Gastroesophageal sphincter (tissue), 4 donors: ENCODE measurements at regions not wholly inside any gene's neighbourhood (a gene's known extent, or its start where the extent isn't known, plus 50 kb on each side); places are given as distances from the start of the nearest gene placed in this dataset.

Experiments
- ATAC-seq: fragments of 150-250 bp; one replicate; pipeline ENCODE4 v1.9.1; 2016; ENCODE audit warnings: mild to moderate bottlenecking, moderate library complexity
- H3K27ac ChIP-seq, 4 donors: fragments of 200-600 bp; sonication (generic) in 3 of 4; 1 replicate in 3 of 4; 2 replicates in 1 of 4; pipeline ENCODE4 v1.5.1; 2016 to 2019
- H3K27me3 ChIP-seq: fragments of 200-600 bp; sonication (generic); one replicate; pipeline ENCODE4 v1.5.1; 2019
- H3K36me3 ChIP-seq, 2 donors: fragments of 200-600 bp; sonication (generic); one replicate each; pipeline ENCODE4 v1.5.1; 2019; ENCODE audit warnings: control low read depth in 1 of 2
- H3K4me1 ChIP-seq, 3 donors: fragments of 200-600 bp; sonication (generic); 1 replicate in 2 of 3; 2 replicates in 1 of 3; pipeline ENCODE4 v1.5.1; 2016 to 2019; ENCODE audit warnings: control low read depth in 2 of 3
- H3K4me3 ChIP-seq, 2 donors: fragments of 200-600 bp; sonication (generic); one replicate each; pipeline ENCODE4 v1.5.1; 2019; ENCODE audit warnings: mild to moderate bottlenecking in 1 of 2, moderate library complexity in 1 of 2
- H3K9me3 ChIP-seq, 3 donors: fragments of 200-600 bp; sonication (generic); one replicate each; pipeline ENCODE4 v1.5.1; 2017 to 2019; ENCODE audit warnings: control low read depth in 2 of 3
- EP300 ChIP-seq: sonication (generic); formaldehyde crosslinking; IDR thresholded peaks from one replicate; pipeline ENCODE4 v1.6.1; 2017; ENCODE audit warnings: antibody characterized with exemption, mild to moderate bottlenecking
- POLR2A ChIP-seq, 2 donors: fragments of 450-650 bp; IDR thresholded peaks; one replicate each; pipeline ENCODE4 v1.6.1; 2017; ENCODE audit warnings: antibody characterized with exemption in 2 of 2, mild to moderate bottlenecking in 2 of 2, moderate library complexity in 1 of 2
- POLR2AphosphoS5 ChIP-seq: sonication (generic); formaldehyde crosslinking; IDR thresholded peaks from one replicate; pipeline ENCODE4 v1.6.1; 2017; ENCODE audit warnings: antibody characterized with exemption
- WGBS, 2 donors: methylation state at CpG; one replicate each; pipeline ENCODE4 v1.1.5; 2018; ENCODE audit warnings: low coverage in 1 of 2; 5-methylcytosine and 5-hydroxymethylcytosine counted together
- TF ChIP-seq, protein P1 (sequence below), 4 experiments: fragments of 200-600 bp in 2 of 4; fragments of 450-650 bp in 2 of 4; sonication (generic) in 1 of 4; IDR thresholded peaks; one replicate each; pipeline ENCODE4 v1.5.1; 2017 to 2019; ENCODE audit warnings: antibody characterized with exemption in 4 of 4, mild to moderate bottlenecking in 2 of 4, moderate library complexity in 2 of 4

DNA sequence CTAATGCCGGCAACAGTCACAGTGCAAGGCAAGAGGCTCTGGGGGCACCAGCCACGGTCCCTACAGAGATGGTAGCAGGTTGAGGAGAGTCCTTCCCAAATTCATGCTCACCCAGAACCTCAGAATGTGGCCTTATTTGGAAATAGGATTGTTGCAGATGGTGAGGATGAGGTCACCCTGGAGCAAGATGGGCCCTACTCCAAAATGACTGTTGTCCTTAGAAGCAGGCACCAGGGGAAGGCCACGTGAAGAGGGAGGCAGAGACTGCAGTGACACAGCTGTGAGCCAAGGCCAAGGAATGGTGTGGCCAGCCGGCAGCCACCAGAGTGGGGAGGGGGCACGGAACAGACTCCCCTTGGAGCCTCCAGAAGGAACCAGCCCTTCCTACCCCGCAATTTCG, 70.8 kb upstream of the CLDN14 start:
- TF ChIP-seq EP300 (no peak), POLR2AphosphoS5 (no peak), POLR2A (IDR thresholded peaks at IDR 0.05) (no peak)
- TF ChIP-seq, protein P1, sequence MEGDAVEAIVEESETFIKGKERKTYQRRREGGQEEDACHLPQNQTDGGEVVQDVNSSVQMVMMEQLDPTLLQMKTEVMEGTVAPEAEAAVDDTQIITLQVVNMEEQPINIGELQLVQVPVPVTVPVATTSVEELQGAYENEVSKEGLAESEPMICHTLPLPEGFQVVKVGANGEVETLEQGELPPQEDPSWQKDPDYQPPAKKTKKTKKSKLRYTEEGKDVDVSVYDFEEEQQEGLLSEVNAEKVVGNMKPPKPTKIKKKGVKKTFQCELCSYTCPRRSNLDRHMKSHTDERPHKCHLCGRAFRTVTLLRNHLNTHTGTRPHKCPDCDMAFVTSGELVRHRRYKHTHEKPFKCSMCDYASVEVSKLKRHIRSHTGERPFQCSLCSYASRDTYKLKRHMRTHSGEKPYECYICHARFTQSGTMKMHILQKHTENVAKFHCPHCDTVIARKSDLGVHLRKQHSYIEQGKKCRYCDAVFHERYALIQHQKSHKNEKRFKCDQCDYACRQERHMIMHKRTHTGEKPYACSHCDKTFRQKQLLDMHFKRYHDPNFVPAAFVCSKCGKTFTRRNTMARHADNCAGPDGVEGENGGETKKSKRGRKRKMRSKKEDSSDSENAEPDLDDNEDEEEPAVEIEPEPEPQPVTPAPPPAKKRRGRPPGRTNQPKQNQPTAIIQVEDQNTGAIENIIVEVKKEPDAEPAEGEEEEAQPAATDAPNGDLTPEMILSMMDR (IDR thresholded peaks at IDR 0.05) = no peak
- ATAC-seq = no peak
- Histone ChIP-seq H3K9me3 (no peaks in the 10 kb centered on the region), H3K27me3 (peaks cover 57% of the 10 kb centered on the region), H3K36me3 (no peaks in the 10 kb centered on the region), H3K27ac (no peak overlapping the region), H3K4me3 (no peak overlapping the region), H3K4me1 (no peaks in the 10 kb centered on the region)
- WGBS, 2 donors = 81% methylated on average over 5 of the region's 7 CpGs; no CpG with 5 or more reads in 1 of the 2 donors

DNA sequence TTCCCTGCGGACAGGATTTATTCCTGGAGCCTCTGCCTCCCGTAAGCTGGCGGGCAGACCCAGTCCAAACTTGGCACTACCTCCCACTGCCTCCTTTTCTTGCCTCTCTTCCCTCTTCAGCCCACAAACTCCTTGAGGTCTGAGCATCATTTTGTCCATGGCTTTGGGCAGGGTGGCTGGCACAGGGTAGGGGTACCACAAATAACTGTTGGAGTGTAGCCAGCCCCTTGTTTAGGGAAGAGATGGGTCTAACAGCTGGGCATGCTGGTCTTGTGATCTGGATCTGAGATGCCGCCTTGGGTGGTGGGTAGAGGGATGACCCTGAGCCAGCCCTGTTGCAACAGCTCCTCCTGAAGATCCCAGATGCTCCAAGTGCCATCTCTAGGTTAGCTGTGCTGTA, 71.4 kb upstream of the CLDN14 start:
- Histone ChIP-seq H3K27ac (no peak overlapping the region), H3K4me3 (no peak overlapping the region), H3K4me1 (no peaks in the 10 kb centered on the region), H3K36me3 (no peaks in the 10 kb centered on the region), H3K9me3 (no peaks in the 10 kb centered on the region), H3K27me3 (peaks cover 58% of the 10 kb centered on the region)
- ATAC-seq = no peak
- TF ChIP-seq EP300 = no peak
- TF ChIP-seq, protein P1 (IDR thresholded peaks at IDR 0.05) = no peak
- TF ChIP-seq POLR2AphosphoS5 = no peak
- TF ChIP-seq POLR2A (IDR thresholded peaks at IDR 0.05) = no peak
- 60 to 67% methylated on average over 3 of the region's 4 CpGs for WGBS, 2 donors

DNA sequence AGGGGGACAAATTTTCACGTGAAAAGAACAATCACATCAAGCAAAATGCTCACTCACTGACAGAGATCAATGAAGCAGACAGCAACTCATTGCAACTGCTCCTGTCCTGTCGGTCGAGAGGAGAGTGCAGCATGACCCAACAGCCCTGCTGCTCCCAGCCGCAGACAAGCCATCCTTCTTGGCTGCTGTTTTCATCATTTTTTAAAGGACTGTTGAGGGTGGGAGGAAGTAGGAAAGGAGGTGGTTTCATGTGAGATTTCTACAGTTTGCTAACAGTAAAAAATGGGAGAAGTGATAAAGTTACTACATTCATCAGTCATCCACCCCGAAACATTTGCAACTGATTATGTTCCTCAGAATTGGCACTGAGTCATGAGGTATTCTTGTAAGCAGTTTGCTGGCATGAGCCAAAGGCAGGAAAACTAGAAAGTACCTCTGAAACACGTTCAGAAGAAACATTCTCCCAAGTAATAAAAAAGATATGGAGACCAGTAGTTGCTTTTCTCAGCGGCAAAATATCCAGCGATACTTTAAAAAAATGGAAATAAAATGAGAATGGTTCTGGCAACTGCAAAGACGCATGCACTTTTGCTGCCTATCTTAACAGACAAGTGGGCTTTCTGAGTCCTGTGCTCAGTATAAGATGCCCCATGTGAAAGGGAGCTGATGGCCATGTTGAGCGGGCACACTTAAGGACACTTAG, 72.0 kb upstream of the CLDN14 start:
- TF ChIP-seq, protein P1 (IDR thresholded peaks at IDR 0.05) = no peak
- TF ChIP-seq EP300 (no peak), POLR2AphosphoS5 (no peak), POLR2A (IDR thresholded peaks at IDR 0.05) (no peak)
- Histone ChIP-seq H3K9me3 (peaks cover 0 to 1% (median 0%) of the 10 kb centered on the region in 3 donors), H3K36me3 (no peaks in the 10 kb centered on the region), H3K27ac (no peak overlapping the region), H3K4me3 (no peak overlapping the region), H3K27me3 (peaks cover 59% of the 10 kb centered on the region), H3K4me1 (no peaks in the 10 kb centered on the region)
- no peak for ATAC-seq
- WGBS, 2 donors = 25 to 31% methylated on average over 8 to 9 of the region's 10 CpGs

DNA sequence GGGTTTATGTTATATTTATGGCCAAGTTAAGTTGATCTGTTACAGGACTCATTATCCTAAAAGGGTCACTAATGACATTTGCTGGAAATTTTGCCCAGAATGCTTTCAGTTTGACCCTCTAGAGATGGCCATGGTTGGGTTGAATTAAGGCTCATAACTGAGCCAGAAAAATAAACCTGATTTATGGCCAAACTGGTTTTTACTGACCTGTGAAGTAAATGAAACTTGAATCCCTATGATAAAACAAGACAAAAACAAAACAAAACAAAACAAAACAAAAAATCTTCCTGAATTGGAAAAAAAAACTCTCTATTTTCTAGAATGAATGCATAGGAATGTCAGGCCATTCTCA, 72.5 kb upstream of the CLDN14 start:
- Histone ChIP-seq H3K4me1 (no peaks in the 10 kb centered on the region), H3K36me3 (no peaks in the 10 kb centered on the region), H3K4me3 (no peak overlapping the region), H3K27me3 (peaks cover 54% of the 10 kb centered on the region), H3K9me3 (peaks cover 0 to 6% (median 0%) of the 10 kb centered on the region in 3 donors), H3K27ac (no peak overlapping the region)
- no peak for ATAC-seq
- TF ChIP-seq POLR2AphosphoS5 (no peak), EP300 (no peak), POLR2A (IDR thresholded peaks at IDR 0.05) (no peak)
- TF ChIP-seq, protein P1 (IDR thresholded peaks at IDR 0.05) = no peak

DNA sequence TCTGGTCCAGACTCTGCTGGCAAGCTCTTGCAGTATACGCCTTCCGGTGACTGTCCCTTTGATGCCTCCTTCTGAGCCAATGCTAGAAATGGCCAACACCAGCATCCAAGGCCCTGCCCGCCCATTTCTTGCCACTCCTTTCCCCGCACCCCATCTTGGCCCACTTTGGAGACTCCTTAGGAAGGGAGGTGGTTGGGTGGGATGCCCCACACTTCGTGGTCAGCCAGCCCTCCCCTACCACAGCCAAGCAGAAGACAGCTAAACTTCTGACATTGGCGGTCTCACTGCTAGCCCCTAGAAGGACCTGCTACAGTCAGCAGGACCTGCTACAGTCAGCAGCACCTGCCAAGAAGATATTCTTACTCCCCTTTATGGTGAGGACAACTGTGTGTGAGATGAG, 73.5 kb upstream of the CLDN14 start:
- ATAC-seq = no peak
- peaks cover 0 to 15% (median 0%) of the 10 kb centered on the region in 3 donors for H3K9me3 ChIP-seq
- no peak for TF ChIP-seq POLR2A (IDR thresholded peaks at IDR 0.05)
- TF ChIP-seq, protein P1 (IDR thresholded peaks at IDR 0.05) = no peak
- no peak for TF ChIP-seq EP300
- no peak for TF ChIP-seq POLR2AphosphoS5
- no peaks in the 10 kb centered on the region for H3K36me3 ChIP-seq
- H3K27me3 ChIP-seq = peaks cover 50% of the 10 kb centered on the region
- WGBS, 2 donors = 96 to 100% methylated on average over 1 to 4 of the region's 6 CpGs
- H3K4me3 ChIP-seq = no peak overlapping the region
- H3K27ac ChIP-seq = no peak overlapping the region
- no peaks in the 10 kb centered on the region for H3K4me1 ChIP-seq
